ENCODE measurements at regions not wholly inside any gene's neighbourhood (a gene's known extent, or its start where the extent isn't known, plus 50 kb on each side); places are given as distances from the start of the nearest gene placed in this dataset.

- H3K4me3 ChIP-seq = no peak overlapping the region
- no peak overlapping the region for H3K27ac ChIP-seq
- DNase-seq (no peak), FAIRE-seq (no peak), ATAC-seq (no peak)
- no peaks in the 10 kb centered on the region for H3K9me3 ChIP-seq
- 88 to 89% methylated on average over 3 of the region's 3 CpGs for WGBS, 2 donors
- no peaks in the 10 kb centered on the region for H3K4me1 ChIP-seq
- no peaks in the 10 kb centered on the region for H3K36me3 ChIP-seq
- H3K27me3 ChIP-seq = no peaks in the 10 kb centered on the region
- intact Hi-C loops (cut with DNase I) = no loop called here
- TF ChIP-seq CTCF (IDR thresholded peaks at IDR 0.05) = no peak
Observed at GRCh38 chr17:55843785-55844184, 92.9 kb downstream of the PCTP start.

- no peak for TF ChIP-seq CTCF (IDR thresholded peaks at IDR 0.05)
- intact Hi-C loops (cut with DNase I) = no loop called here
- 9% methylated on average over 32 of the region's 32 CpGs for WGBS, 2 donors
- ATAC-seq (peak in 3 of 4 donors; percentile 76 to 82 (median 79)), DNase-seq (peak in 4 of 6 donors; percentile 33 to 66 (median 48)), FAIRE-seq (no peak)
- Histone ChIP-seq H3K27ac (no peak overlapping the region), H3K36me3 (no peaks in the 10 kb centered on the region), H3K4me1 (no peaks in the 10 kb centered on the region), H3K27me3 (no peaks in the 10 kb centered on the region), H3K9me3 (no peaks in the 10 kb centered on the region), H3K4me3 (no peak overlapping the region)
Observed at GRCh38 chr17:55845385-55845784, 94.5 kb downstream of the PCTP start.

- no peak overlapping the region for H3K27ac ChIP-seq
- intact Hi-C loops (cut with DNase I) = no loop called here
- H3K4me1 ChIP-seq = no peaks in the 10 kb centered on the region
- H3K4me3 ChIP-seq = no peak overlapping the region
- FAIRE-seq (no peak), DNase-seq (no peak), ATAC-seq (no peak)
- H3K36me3 ChIP-seq = no peaks in the 10 kb centered on the region
- no peaks in the 10 kb centered on the region for H3K27me3 ChIP-seq
- H3K9me3 ChIP-seq = no peaks in the 10 kb centered on the region
- no peak for TF ChIP-seq CTCF (IDR thresholded peaks at IDR 0.05)
Observed at GRCh38 chr17:55846745-55847144, 95.9 kb downstream of the PCTP start.

GRCh38 chr17:55852734-55853133 is 101.9 kb downstream of the PCTP start:
- DNase-seq (no peak), ATAC-seq (no peak), FAIRE-seq (no peak)
- TF ChIP-seq CTCF (IDR thresholded peaks at IDR 0.05) = no peak
- Histone ChIP-seq H3K4me1 (no peaks in the 10 kb centered on the region), H3K36me3 (no peaks in the 10 kb centered on the region), H3K27ac (no peak overlapping the region), H3K27me3 (no peaks in the 10 kb centered on the region), H3K4me3 (no peak overlapping the region), H3K9me3 (no peaks in the 10 kb centered on the region)
- intact Hi-C loops (cut with DNase I) = no loop called here

GRCh38 chr17:55859301-55859795 is 108.5 kb downstream of the PCTP start:
- DNase-seq = no peak
- H3K9me3 ChIP-seq = no peaks in the 10 kb centered on the region
- H3K36me3 ChIP-seq = no peaks in the 10 kb centered on the region
- no peaks in the 10 kb centered on the region for H3K4me1 ChIP-seq
- no peak overlapping the region for H3K4me3 ChIP-seq
- no peak for ATAC-seq
- TF ChIP-seq CTCF (IDR thresholded peaks at IDR 0.05) = no peak
- no peaks in the 10 kb centered on the region for H3K27me3 ChIP-seq
- WGBS, 2 donors = 79 to 81% methylated on average over 2 of the region's 2 CpGs
- FAIRE-seq = no peak
- H3K27ac ChIP-seq = no peak overlapping the region
- intact Hi-C loops (cut with DNase I) = no loop called here
